ENCODE measurements at regions not wholly inside any gene's neighbourhood (a gene's known extent, or its start where the extent isn't known, plus 50 kb on each side); places are given as distances from the start of the nearest gene placed in this dataset.

GRCh38 chr4:19684084-19684483 lies 567.6 kb upstream of the SLIT2 start:
- TF ChIP-seq POLR2AphosphoS5 (IDR thresholded peaks at IDR 0.05; ENCODE audit: low read depth, low read length), result no peak
- Histone ChIP-seq H3K27me3 (ENCODE audit: control insufficient read depth, insufficient read depth, low read length) (no peaks in the 10 kb centered on the region), H3K4me1 (ENCODE audit: control insufficient read depth, insufficient read depth, low read length) (no peaks in the 10 kb centered on the region), H3K27ac (ENCODE audit: low read length) (no peak overlapping the region), H3K4me3 (ENCODE audit: low read depth in 2 of 2, low read length in 2 of 2) (no peak overlapping the region), H3K9me3 (ENCODE audit: control insufficient read depth, insufficient read depth, low read depth, low read length) (no peaks in the 10 kb centered on the region), H3K36me3 (ENCODE audit: control insufficient read depth, insufficient read depth, low read length) (no peaks in the 10 kb centered on the region)
- no TSS peak for BruUV-seq (replicated peaks)
- intact Hi-C loops (cut with micrococcal nuclease; ENCODE audit: unreplicated experiment), result no loop called here
- ATAC-seq (no peak), DNase-seq (ENCODE audit: low read depth, low spot score) (no peak)
- ChIA-PET CTCF (no interaction called here), POLR2A (no interaction called here)
- in situ Hi-C loops (cut with HindIII; ENCODE audit: low pct_unique_long_range_greater_than_20kb, low sequenced_read_pairs), result no loop called here

- Histone ChIP-seq H3K4me1 (ENCODE audit: control insufficient read depth, insufficient read depth, low read length) (no peaks in the 10 kb centered on the region), H3K27ac (ENCODE audit: low read length) (no peak overlapping the region), H3K9me3 (ENCODE audit: control insufficient read depth, insufficient read depth, low read depth, low read length) (no peaks in the 10 kb centered on the region), H3K27me3 (ENCODE audit: control insufficient read depth, insufficient read depth, low read length) (no peaks in the 10 kb centered on the region), H3K4me3 (ENCODE audit: low read depth in 2 of 2, low read length in 2 of 2) (no peak overlapping the region), H3K36me3 (ENCODE audit: control insufficient read depth, insufficient read depth, low read length) (no peaks in the 10 kb centered on the region)
- intact Hi-C loops (cut with micrococcal nuclease; ENCODE audit: unreplicated experiment), result no loop called here
- CTCF ChIA-PET, result no interaction called here
- ATAC-seq (no peak), DNase-seq (ENCODE audit: low read depth, low spot score) (no peak)
- no TSS peak for BruUV-seq (replicated peaks)
- POLR2A ChIA-PET, result no interaction called here
- no peak for TF ChIP-seq POLR2AphosphoS5 (IDR thresholded peaks at IDR 0.05; ENCODE audit: low read depth, low read length)
- TF ChIP-seq CTCF (IDR thresholded peaks at IDR 0.05), result no peak
- no peak for TF ChIP-seq REST (IDR thresholded peaks at IDR 0.05; ENCODE audit: insufficient read depth in 1 of 2, low read depth in 2 of 2, low read length in 1 of 2)
- no peak for TF ChIP-seq SIN3A (IDR thresholded peaks at IDR 0.05; ENCODE audit: borderline replicate concordance, insufficient read depth, low read depth, low read length)
- TF ChIP-seq TCF7L2 (IDR thresholded peaks at IDR 0.05; ENCODE audit: low read depth, low read length), result no peak
- in situ Hi-C loops (cut with HindIII; ENCODE audit: low pct_unique_long_range_greater_than_20kb, low sequenced_read_pairs), result no loop called here
These were observed 568.3 kb upstream of the SLIT2 start for GRCh38 chr4:19683426-19683825.

- BruUV-seq (replicated peaks), result no TSS peak
- H3K36me3 ChIP-seq (ENCODE audit: control insufficient read depth, insufficient read depth, low read length), result no peaks in the 10 kb centered on the region
- intact Hi-C loops (cut with micrococcal nuclease; ENCODE audit: unreplicated experiment) (no loop called here), in situ Hi-C loops (cut with HindIII; ENCODE audit: low pct_unique_long_range_greater_than_20kb, low sequenced_read_pairs) (no loop called here)
- DNase-seq (ENCODE audit: low read depth, low spot score) (no peak), ATAC-seq (no peak)
- H3K4me3 ChIP-seq (ENCODE audit: low read depth in 2 of 2, low read length in 2 of 2), result no peak overlapping the region
- no peaks in the 10 kb centered on the region for H3K4me1 ChIP-seq (ENCODE audit: control insufficient read depth, insufficient read depth, low read length)
- no peak overlapping the region for H3K27ac ChIP-seq (ENCODE audit: low read length)
- H3K9me3 ChIP-seq (ENCODE audit: control insufficient read depth, insufficient read depth, low read depth, low read length), result no peaks in the 10 kb centered on the region
- POLR2A ChIA-PET, result no interaction called here
- CTCF ChIA-PET, result no interaction called here
- TF ChIP-seq SIN3A (IDR thresholded peaks at IDR 0.05; ENCODE audit: borderline replicate concordance, insufficient read depth, low read depth, low read length), result no peak
- TF ChIP-seq TCF7L2 (IDR thresholded peaks at IDR 0.05; ENCODE audit: low read depth, low read length), result no peak
- TF ChIP-seq REST (IDR thresholded peaks at IDR 0.05; ENCODE audit: insufficient read depth in 1 of 2, low read depth in 2 of 2, low read length in 1 of 2), result no peak
- TF ChIP-seq POLR2AphosphoS5 (IDR thresholded peaks at IDR 0.05; ENCODE audit: low read depth, low read length), result no peak
- TF ChIP-seq CTCF (IDR thresholded peaks at IDR 0.05), result no peak
- H3K27me3 ChIP-seq (ENCODE audit: control insufficient read depth, insufficient read depth, low read length), result no peaks in the 10 kb centered on the region
These were observed 574.5 kb upstream of the SLIT2 start for GRCh38 chr4:19677211-19677610.

Data from Panc1 (cell line).